Sigmoid colon (tissue), 4 donors: ENCODE measurements at regions not wholly inside any gene's neighbourhood (a gene's known extent, or its start where the extent isn't known, plus 50 kb on each side); places are given as distances from the start of the nearest gene placed in this dataset.

Source experiments
- CTCF ChIP-seq, 4 experiments: fragments of 450-650 bp in 3 of 4; fragments of 200-600 bp in 1 of 4; IDR thresholded peaks; one replicate each; pipeline ENCODE4 v1.5.1; 2016 to 2019; ENCODE audit warnings: antibody characterized with exemption in 4 of 4, mild to moderate bottlenecking in 3 of 4, moderate library complexity in 2 of 4
- EP300 ChIP-seq, 4 donors: sonication (generic); formaldehyde crosslinking; IDR thresholded peaks; one replicate each; pipeline ENCODE4 v1.6.1; 2017; ENCODE audit warnings: antibody characterized with exemption in 4 of 4
- POLR2A ChIP-seq, 2 donors: fragments of 450-650 bp; IDR thresholded peaks; one replicate each; pipeline ENCODE4 v1.6.1; 2016; ENCODE audit warnings: antibody characterized with exemption in 2 of 2, mild to moderate bottlenecking in 2 of 2, moderate library complexity in 2 of 2
- POLR2AphosphoS5 ChIP-seq, 4 donors: sonication (generic); formaldehyde crosslinking; IDR thresholded peaks; one replicate each; pipeline ENCODE4 v1.6.1; 2017; ENCODE audit warnings: antibody characterized with exemption in 4 of 4

GRCh38 chrX:116243039-116243438, 72.5 kb downstream of the AGTR2 start:
- TF ChIP-seq CTCF (IDR thresholded peaks at IDR 0.05), result no peak
- no peak for TF ChIP-seq POLR2A (IDR thresholded peaks at IDR 0.05)
- TF ChIP-seq POLR2AphosphoS5 (IDR thresholded peaks at IDR 0.05), result no peak
- no peak for TF ChIP-seq EP300 (IDR thresholded peaks at IDR 0.05)
